CD4-positive, alpha-beta T cell (primary cell): ENCODE measurements at regions not wholly inside any gene's neighbourhood (a gene's known extent, or its start where the extent isn't known, plus 50 kb on each side); places are given as distances from the start of the nearest gene placed in this dataset.
"Not testable (repeated sequence)": the region's sequence is repeated elsewhere in the genome, so short reads cannot be mapped to it uniquely, and the experiment has no call there.

Source experiments
- ATAC-seq: fragments of 200-7000 bp; cut with Tn5 transposase; one replicate; pipeline ENCODE4 v1.10.0; 2022; ENCODE audit warnings: mild to moderate bottlenecking; ENCODE audit not compliant: poor library complexity
- CTCF ChIA-PET: fragments of 350-600 bp; sonication (Branson Sonifier 250); formaldehyde crosslinking; loops from one replicate; lab custom pipeline; 2021; ENCODE audit warnings: antibody characterized with exemption, inconsistent platforms; lab: Charles Lee
- POLR2A ChIA-PET: fragments of 350-600 bp; sonication (Branson Sonifier 250); formaldehyde crosslinking; loops from one replicate; lab custom pipeline; 2021; ENCODE audit warnings: antibody characterized with exemption, inconsistent platforms; lab: Charles Lee
- DNase-seq, 14 experiments: peaks; one replicate each; pipeline ENCODE4 v3.0.0-alpha.2; 2013 to 2020; ENCODE audit warnings: mixed read lengths in 2 of 14
- H3K27ac ChIP-seq, 2 donors: one replicate each; pipeline versions ENCODE4 v1.5.1 to v1.7.0; 2013; ENCODE audit warnings: low read length in 2 of 2, low read depth in 1 of 2, mild to moderate bottlenecking in 1 of 2
- H3K27me3 ChIP-seq, 2 experiments: 1 replicate in 1 of 2; 2 replicates in 1 of 2; pipeline versions ENCODE4 v1.6.1 to v1.7.0; 2013; ENCODE audit warnings: low read length in 2 of 2, control low read depth in 1 of 2, mild to moderate bottlenecking in 1 of 2, moderate library complexity in 1 of 2; ENCODE audit not compliant: insufficient read depth in 2 of 2, control insufficient read depth in 1 of 2
- H3K36me3 ChIP-seq: one replicate; pipeline ENCODE4 v1.6.1; 2013; ENCODE audit warnings: low read length, control low read depth; ENCODE audit not compliant: insufficient read depth
- H3K4me1 ChIP-seq: one replicate; pipeline ENCODE4 v1.6.1; 2013; ENCODE audit warnings: low read length, control low read depth; ENCODE audit not compliant: insufficient read depth
- H3K4me3 ChIP-seq: one replicate; pipeline ENCODE4 v1.5.1; 2013; ENCODE audit warnings: mild to moderate bottlenecking, low read length, moderate library complexity
- H3K9me3 ChIP-seq, 2 experiments: 1 replicate in 1 of 2; 2 replicates in 1 of 2; pipeline versions ENCODE4 v1.6.1 to v1.7.0; 2013; ENCODE audit warnings: low read length in 2 of 2, mild to moderate bottlenecking in 2 of 2, control low read depth in 1 of 2, moderate library complexity in 1 of 2; ENCODE audit not compliant: control insufficient read depth in 1 of 2, insufficient read depth in 1 of 2
- H3K27ac Mint-ChIP-seq: one replicate; pipeline ENCODE4 v1.8.0; 2020; ENCODE audit warnings: mixed read lengths
- H3K27me3 Mint-ChIP-seq: one replicate; pipeline ENCODE4 v1.8.0; 2021; ENCODE audit warnings: mixed read lengths
- H3K36me3 Mint-ChIP-seq: one replicate; pipeline ENCODE4 v1.8.0; 2021; ENCODE audit warnings: low read depth, mixed read lengths
- H3K4me1 Mint-ChIP-seq: one replicate; pipeline ENCODE4 v1.8.0; 2021; ENCODE audit warnings: low read depth, mixed read lengths
- H3K4me3 Mint-ChIP-seq: one replicate; pipeline ENCODE4 v1.8.0; 2020; ENCODE audit warnings: mild to moderate bottlenecking, mixed read lengths
- H3K9me3 Mint-ChIP-seq: one replicate; pipeline ENCODE4 v1.8.0; 2020; ENCODE audit warnings: mixed read lengths
- intact Hi-C, 2 experiments: fragments of 100-400 bp; cut with DNase I in 1 of 2; cut with micrococcal nuclease in 1 of 2; formaldehyde crosslinking; loops; one replicate each; pipeline versions ENCODE4 v1.15.1 to v1.9.0; 2023 to 2025; cut with DNase I, micrococcal nuclease

DNA sequence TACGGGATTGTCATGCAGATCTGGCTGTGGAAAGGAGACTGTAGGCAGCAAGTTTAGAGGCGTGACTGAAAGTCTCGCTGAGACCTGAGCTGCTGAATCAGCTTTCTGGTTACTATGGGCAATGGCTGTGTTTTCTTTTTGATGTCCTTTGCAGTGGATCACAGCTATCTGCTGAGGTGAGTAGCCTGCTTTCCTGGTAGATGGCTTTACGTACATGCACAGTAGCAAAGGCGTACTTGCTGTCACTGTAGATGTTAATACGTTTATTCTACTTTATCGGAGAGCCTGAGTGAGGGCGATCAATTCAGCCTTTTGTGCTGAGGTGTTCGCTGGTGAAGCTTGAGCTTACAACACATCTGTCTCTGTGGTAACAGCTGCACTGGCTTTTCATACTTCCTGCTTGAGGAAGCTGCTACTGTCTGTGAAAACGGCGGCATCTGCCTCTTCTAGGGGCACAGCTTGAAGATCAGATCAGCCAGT is 92.9 kb upstream of the FAM90A1 start:
- H3K27me3 Mint-ChIP-seq, intact Hi-C loops: not testable (repeated sequence)
- peak overlapping the region; percentile 45 for H3K4me3 ChIP-seq

DNA sequence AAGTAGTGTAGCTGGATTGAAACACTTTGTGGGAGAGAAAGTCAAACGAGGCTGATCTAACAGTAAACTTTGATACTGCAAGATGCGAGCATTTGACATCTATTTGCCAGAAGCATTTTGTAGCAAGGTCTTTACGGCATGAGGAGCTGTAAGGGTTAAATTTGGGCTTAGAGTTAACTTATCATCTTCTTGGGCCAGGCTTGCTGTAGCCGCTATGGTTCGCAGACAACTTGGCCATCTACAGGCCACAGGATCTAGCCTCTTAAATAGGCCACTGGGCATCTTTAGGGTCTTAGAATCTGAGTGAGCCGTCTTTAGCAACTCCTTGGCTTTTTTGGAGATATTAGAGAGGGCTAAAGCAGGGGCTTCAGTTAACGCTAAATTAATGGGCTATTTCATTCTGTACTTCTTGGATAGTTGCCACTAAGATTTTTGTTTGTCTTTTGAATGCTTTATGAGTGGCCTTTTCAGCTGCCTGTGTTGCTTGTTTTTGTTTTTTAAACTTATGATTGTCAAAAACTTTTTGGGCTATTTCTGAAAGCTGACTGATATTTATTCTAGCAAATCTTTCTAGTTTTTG is 93.5 kb upstream of the FAM90A1 start:
- CTCF ChIA-PET, intact Hi-C loops, POLR2A ChIA-PET, H3K36me3 Mint-ChIP-seq, H3K27me3 Mint-ChIP-seq, H3K9me3 Mint-ChIP-seq, H3K36me3 ChIP-seq, H3K27me3 ChIP-seq, H3K9me3 ChIP-seq, ATAC-seq: not testable (repeated sequence)
- Mint-ChIP-seq H3K27ac (peak overlapping the region; percentile 86), H3K4me1 (peaks cover 25% of the 10 kb centered on the region), H3K4me3 (peak overlapping the region; percentile 83)
- peak in 1 of 14 experiments; percentile 1 for DNase-seq
- Histone ChIP-seq H3K4me3 (peak overlapping the region; percentile 45), H3K4me1 (peaks cover 23% of the 10 kb centered on the region), H3K27ac (peak overlapping the region in 1 of 2 donors; percentile 64)

More for the DNA sequence above, 92.9 kb upstream of the FAM90A1 start:
- H3K27ac ChIP-seq: peak overlapping the region in 1 of 2 donors; percentile 64
- H3K27me3 ChIP-seq, CTCF ChIA-PET, POLR2A ChIA-PET, H3K36me3 Mint-ChIP-seq, H3K36me3 ChIP-seq, H3K9me3 Mint-ChIP-seq, H3K9me3 ChIP-seq, ATAC-seq: not testable (repeated sequence)
- H3K27ac Mint-ChIP-seq: peak overlapping the region; percentile 86
- H3K4me1 Mint-ChIP-seq: peaks cover 25% of the 10 kb centered on the region
- peak; percentile 8 to 78 (median 36) for DNase-seq
- H3K4me1 ChIP-seq: peaks cover 23% of the 10 kb centered on the region
- peak overlapping the region; percentile 83 for H3K4me3 Mint-ChIP-seq

DNA sequence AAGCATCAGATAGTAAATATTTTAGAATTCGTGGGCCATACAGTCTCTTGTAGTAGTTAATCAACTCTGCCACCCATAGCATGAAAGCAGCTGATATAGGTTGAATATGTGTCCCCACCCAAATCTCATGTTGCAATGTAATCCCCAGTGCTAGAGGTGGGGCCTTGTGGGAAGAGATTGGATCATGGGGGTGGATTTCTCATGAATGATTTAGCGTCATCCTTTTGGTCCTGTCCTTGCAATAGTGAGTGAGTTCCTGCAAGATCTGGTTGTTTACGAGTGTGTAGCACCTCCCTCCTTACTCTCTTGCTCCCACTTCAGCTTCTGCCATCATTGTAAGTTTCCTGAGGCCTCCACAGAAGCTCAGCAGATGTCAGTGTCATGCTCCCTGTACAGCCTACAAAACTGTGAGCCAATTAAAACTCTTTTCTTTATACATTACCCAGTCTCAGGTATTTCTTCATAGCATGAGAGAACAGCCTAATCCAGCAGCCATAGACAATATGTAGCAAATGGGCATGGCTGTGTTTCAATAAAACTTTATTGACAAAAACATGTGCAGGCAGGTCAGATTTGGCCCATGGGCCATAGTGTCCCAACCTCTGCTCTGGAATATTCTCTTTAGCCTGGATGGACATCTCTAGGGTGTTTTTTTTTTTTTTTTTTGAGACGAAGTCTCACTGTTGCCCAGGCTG is 97.9 kb upstream of the FAM90A1 start:
- DNase-seq, POLR2A ChIA-PET: not testable (repeated sequence)

DNA sequence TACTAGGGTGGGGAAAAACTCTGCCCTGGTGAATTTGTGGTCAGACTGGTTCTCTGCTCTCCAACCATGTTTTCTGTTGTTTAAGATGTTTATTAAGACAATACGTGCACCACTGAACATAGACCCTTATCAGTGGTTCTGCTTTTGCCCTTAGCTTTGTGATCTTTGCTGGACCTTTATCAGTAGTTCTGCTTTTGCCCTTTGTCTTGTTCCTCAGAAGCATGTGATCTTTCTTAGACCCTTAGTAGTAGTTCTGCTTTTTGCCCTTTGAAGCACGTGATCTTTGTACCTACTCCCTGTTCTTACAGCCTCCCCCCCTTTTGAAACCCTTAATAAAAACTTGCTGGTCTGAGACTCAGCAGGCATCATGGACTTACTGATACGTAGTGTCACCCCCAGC is 101.4 kb upstream of the FAM90A1 start:
- H3K27ac ChIP-seq, ATAC-seq, H3K36me3 ChIP-seq, H3K4me3 ChIP-seq, H3K4me1 ChIP-seq, POLR2A ChIA-PET, H3K9me3 Mint-ChIP-seq, H3K27me3 Mint-ChIP-seq, H3K27ac Mint-ChIP-seq, H3K36me3 Mint-ChIP-seq, H3K9me3 ChIP-seq, DNase-seq, H3K27me3 ChIP-seq, intact Hi-C loops, CTCF ChIA-PET, H3K4me1 Mint-ChIP-seq, H3K4me3 Mint-ChIP-seq: not testable (repeated sequence)

More for the DNA sequence above, 97.9 kb upstream of the FAM90A1 start:
- H3K4me3 Mint-ChIP-seq, H3K36me3 Mint-ChIP-seq, H3K9me3 ChIP-seq, ATAC-seq, H3K27ac Mint-ChIP-seq, intact Hi-C loops, H3K4me1 Mint-ChIP-seq, H3K36me3 ChIP-seq, H3K27me3 ChIP-seq, H3K9me3 Mint-ChIP-seq, H3K27ac ChIP-seq, CTCF ChIA-PET, H3K4me3 ChIP-seq, H3K27me3 Mint-ChIP-seq: not testable (repeated sequence)
- H3K4me1 ChIP-seq: peaks cover 11% of the 10 kb centered on the region

DNA sequence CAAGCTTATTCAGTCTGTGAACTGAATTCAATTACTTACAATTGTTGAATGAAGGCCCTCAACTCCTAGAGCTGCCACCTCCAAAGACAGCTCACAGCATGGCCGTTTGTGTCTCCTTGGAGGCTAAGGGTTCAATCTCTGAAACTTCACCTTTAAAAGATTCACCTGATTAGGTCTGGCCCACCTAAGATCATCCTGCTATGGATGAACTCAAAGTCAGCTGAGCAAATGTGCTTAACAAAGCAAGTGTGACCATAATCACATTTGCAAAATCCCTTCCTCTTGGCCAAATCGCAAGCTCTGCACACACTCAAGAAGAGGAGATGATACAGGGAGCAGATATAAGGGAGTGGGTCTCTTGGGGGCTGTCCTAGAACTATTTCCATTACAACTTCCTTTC is 105.0 kb upstream of the FAM90A1 start:
- H3K4me1 Mint-ChIP-seq, H3K4me3 Mint-ChIP-seq, CTCF ChIA-PET, H3K27me3 ChIP-seq, H3K27ac Mint-ChIP-seq, POLR2A ChIA-PET, H3K27me3 Mint-ChIP-seq, H3K9me3 ChIP-seq, intact Hi-C loops, H3K4me1 ChIP-seq, H3K9me3 Mint-ChIP-seq, DNase-seq, H3K36me3 ChIP-seq, H3K36me3 Mint-ChIP-seq, ATAC-seq, H3K4me3 ChIP-seq, H3K27ac ChIP-seq: not testable (repeated sequence)

DNA sequence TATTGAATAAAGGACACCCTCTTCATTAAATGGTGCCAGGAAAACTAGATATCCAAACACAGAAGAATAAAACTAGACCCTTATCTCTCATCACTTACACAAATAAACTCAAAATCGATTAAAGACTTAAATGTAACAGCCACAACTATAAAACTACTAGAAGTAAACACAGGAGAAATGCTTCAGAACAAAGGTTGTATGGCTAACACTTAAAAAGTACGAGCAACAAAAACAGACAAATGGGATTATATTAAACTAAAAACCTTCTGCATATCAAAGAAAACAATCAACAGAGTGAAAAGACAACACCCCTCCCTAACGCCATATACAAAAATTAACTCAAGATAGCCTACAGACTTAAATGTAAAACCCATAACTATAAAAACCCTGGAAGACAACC is 104.7 kb upstream of the CLEC6A start:
- H3K36me3 Mint-ChIP-seq, H3K36me3 ChIP-seq, H3K4me1 Mint-ChIP-seq, H3K27ac Mint-ChIP-seq, H3K4me1 ChIP-seq, H3K4me3 ChIP-seq, DNase-seq, ATAC-seq, H3K9me3 Mint-ChIP-seq, H3K9me3 ChIP-seq, intact Hi-C loops, POLR2A ChIA-PET, H3K27ac ChIP-seq, H3K4me3 Mint-ChIP-seq, H3K27me3 ChIP-seq, CTCF ChIA-PET: not testable (repeated sequence)
- H3K27me3 Mint-ChIP-seq: peaks cover 12% of the 10 kb centered on the region

DNA sequence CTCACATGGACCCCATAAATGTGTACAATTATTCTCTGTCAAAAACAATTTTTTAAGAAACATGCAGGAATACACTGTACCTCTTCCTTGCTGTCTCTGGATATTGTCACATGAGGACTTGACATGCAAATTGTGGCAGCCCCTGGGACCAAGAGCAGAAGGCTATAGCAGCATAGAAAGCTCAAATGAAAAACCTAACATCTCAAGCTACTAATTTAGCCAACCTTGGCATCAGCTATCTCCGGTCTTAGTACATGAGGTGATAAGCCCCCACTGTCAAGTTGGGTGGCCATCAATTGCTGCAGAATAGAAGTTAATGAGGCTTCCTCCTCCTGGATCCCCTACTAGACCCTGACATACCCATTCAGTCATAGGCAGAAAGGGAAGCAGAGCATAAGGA is 101.0 kb upstream of the CLEC6A start:
- CTCF ChIA-PET, intact Hi-C loops, H3K27ac Mint-ChIP-seq, H3K27ac ChIP-seq, H3K4me1 Mint-ChIP-seq, H3K4me3 ChIP-seq, H3K36me3 Mint-ChIP-seq, H3K27me3 ChIP-seq, DNase-seq, POLR2A ChIA-PET, H3K9me3 ChIP-seq, H3K4me1 ChIP-seq, H3K4me3 Mint-ChIP-seq, ATAC-seq, H3K36me3 ChIP-seq, H3K9me3 Mint-ChIP-seq: not testable (repeated sequence)
- H3K27me3 Mint-ChIP-seq: peaks cover 20% of the 10 kb centered on the region
